ENCODE measurements at regions not wholly inside any gene's neighbourhood (a gene's known extent, or its start where the extent isn't known, plus 50 kb on each side); places are given as distances from the start of the nearest gene placed in this dataset.
"Not testable (repeated sequence)": the region's sequence is repeated elsewhere in the genome, so short reads cannot be mapped to it uniquely, and the experiment has no call there.

DNA sequence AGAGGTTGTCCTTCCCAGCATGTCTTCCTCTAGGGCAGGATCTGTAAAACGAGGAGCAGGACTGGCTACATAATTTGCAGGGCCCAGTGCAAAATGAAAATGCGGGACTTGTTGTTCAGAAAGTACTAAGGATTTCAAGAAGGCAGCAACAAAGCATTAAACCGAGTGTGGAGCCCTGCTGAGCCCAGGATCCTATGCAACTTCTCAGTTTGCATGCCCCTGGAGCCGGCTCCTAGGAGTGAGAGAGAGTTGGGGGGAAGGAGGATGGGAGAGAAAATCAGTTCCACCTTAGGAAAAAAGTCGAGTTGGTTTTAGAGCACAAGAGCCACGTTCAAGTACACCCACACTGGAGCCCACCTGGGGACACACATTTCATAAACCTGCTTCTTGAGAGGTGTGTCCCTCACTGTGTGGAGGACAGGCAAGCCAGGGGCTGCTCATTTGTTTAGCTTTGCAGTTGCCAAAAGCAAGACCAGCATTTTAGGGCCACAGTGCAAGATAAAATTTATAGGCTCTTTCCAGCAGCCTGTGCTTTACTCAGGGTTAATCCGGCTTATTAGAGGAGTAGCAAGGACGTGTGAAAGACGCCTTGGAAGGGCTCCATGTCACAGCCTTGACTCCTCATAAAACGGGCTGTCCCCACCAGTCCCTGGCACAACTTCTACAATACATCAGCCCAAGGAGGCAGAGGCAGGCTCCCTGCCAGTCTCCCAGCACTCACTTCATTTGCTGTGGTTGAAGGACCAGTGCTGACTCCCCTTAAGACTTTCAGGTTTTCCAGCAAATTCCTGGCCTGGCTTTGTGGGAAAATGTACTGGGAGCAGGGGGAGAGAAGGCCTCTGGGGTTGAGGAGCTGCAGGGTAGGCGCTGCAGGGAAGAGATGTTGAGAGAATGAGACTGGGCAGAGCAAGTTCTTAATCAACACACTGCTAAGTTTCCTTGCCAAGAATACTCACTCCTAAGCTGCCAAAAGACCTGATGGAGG lies 159.7 kb upstream of the SEMA6A start:
- no peak overlapping the region for H3K4me3 ChIP-seq (ENCODE audit: low read length)
- TF ChIP-seq, protein P1, sequence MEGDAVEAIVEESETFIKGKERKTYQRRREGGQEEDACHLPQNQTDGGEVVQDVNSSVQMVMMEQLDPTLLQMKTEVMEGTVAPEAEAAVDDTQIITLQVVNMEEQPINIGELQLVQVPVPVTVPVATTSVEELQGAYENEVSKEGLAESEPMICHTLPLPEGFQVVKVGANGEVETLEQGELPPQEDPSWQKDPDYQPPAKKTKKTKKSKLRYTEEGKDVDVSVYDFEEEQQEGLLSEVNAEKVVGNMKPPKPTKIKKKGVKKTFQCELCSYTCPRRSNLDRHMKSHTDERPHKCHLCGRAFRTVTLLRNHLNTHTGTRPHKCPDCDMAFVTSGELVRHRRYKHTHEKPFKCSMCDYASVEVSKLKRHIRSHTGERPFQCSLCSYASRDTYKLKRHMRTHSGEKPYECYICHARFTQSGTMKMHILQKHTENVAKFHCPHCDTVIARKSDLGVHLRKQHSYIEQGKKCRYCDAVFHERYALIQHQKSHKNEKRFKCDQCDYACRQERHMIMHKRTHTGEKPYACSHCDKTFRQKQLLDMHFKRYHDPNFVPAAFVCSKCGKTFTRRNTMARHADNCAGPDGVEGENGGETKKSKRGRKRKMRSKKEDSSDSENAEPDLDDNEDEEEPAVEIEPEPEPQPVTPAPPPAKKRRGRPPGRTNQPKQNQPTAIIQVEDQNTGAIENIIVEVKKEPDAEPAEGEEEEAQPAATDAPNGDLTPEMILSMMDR (conservative IDR thresholded peaks at IDR 0.05; ENCODE audit: low read depth, low read length): no peak
- peak; percentile 44 for DNase-seq (ENCODE audit: low read depth)

DNA sequence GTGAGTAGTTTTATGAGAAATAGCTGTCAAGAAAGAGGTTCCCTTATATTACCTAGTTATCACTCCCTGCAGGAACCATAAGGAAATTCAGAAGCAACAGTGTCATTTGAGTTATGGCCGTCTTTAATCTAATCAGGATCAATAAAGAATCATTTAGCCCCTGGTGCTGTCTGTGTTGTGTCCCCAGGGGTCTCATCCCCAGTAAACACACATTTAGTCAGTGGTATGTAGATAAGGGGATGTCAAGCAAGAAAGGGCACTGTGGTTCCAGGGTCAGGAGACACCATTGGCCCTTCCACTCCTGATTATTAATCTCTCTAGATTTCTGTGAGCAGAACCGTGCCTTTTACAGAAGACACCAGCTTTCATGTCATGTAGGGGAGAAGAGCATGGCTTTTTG lies 158.0 kb upstream of the SEMA6A start:
- no peak for DNase-seq (ENCODE audit: low read depth)
- TF ChIP-seq, protein P1 (conservative IDR thresholded peaks at IDR 0.05; ENCODE audit: low read depth, low read length): no peak
- no peak overlapping the region for H3K4me3 ChIP-seq (ENCODE audit: low read length)

GRCh38 chr5:116731432-116731831 lies 156.8 kb upstream of the SEMA6A start:
- TF ChIP-seq, protein P1 (conservative IDR thresholded peaks at IDR 0.05; ENCODE audit: low read depth, low read length): no peak
- DNase-seq (ENCODE audit: low read depth): no peak
- H3K4me3 ChIP-seq (ENCODE audit: low read length): no peak overlapping the region

GRCh38 chr5:116730706-116731105 lies 156.1 kb upstream of the SEMA6A start:
- TF ChIP-seq, protein P1 (conservative IDR thresholded peaks at IDR 0.05; ENCODE audit: low read depth, low read length): no peak
- no peak for DNase-seq (ENCODE audit: low read depth)

GRCh38 chr5:116730185-116730584 lies 155.6 kb upstream of the SEMA6A start:
- no peak overlapping the region for H3K4me3 ChIP-seq (ENCODE audit: low read length)
- TF ChIP-seq, protein P1 (conservative IDR thresholded peaks at IDR 0.05; ENCODE audit: low read depth, low read length): no peak
- no peak for DNase-seq (ENCODE audit: low read depth)

More at GRCh38 chr5:116730706-116731105, 156.1 kb upstream of the SEMA6A start:
- H3K4me3 ChIP-seq (ENCODE audit: low read length): no peak overlapping the region

GRCh38 chr5:116727248-116727647 lies 152.6 kb upstream of the SEMA6A start:
- TF ChIP-seq, protein P1 (conservative IDR thresholded peaks at IDR 0.05; ENCODE audit: low read depth, low read length): no peak
- H3K4me3 ChIP-seq (ENCODE audit: low read length): no peak overlapping the region
- no peak for DNase-seq (ENCODE audit: low read depth)

GRCh38 chr5:116726180-116726579 lies 151.6 kb upstream of the SEMA6A start:
- H3K4me3 ChIP-seq (ENCODE audit: low read length); DNase-seq (ENCODE audit: low read depth): not testable (repeated sequence)
